GM23338 (cell line): ENCODE measurements at regions not wholly inside any gene's neighbourhood (a gene's known extent, or its start where the extent isn't known, plus 50 kb on each side); places are given as distances from the start of the nearest gene placed in this dataset.

Source experiments
- ATAC-seq: fragments of 200-7000 bp; cut with Tn5 transposase; 3 replicates; pipeline ENCODE4 v1.9.1; 2020
- DNase-seq: peaks from one replicate; pipeline ENCODE4 v3.0.0-alpha.2; 2015; ENCODE audit warnings: low spot score
- H2AFZ ChIP-seq: fragments of 200-600 bp; sonication (generic); 2 replicates; pipeline ENCODE4 v1.8.0; 2016; ENCODE audit warnings: antibody characterized with exemption, mild to moderate bottlenecking, moderate library complexity
- H3F3A ChIP-seq: fragments of 200-600 bp; sonication (generic); replicated peaks from 2 replicates; pipeline ENCODE4 v1.8.0; 2017; ENCODE audit warnings: antibody characterized with exemption, mixed run types, low read depth
- H3K27ac ChIP-seq: fragments of 200-600 bp; sonication (generic); 2 replicates; pipeline ENCODE4 v1.6.1; 2016; ENCODE audit warnings: low read depth
- H3K27me3 ChIP-seq: fragments of 200-600 bp; sonication (generic); 2 replicates; pipeline ENCODE4 v1.8.0; 2016; ENCODE audit warnings: mild to moderate bottlenecking, mixed run types, moderate library complexity; ENCODE audit not compliant: insufficient read depth
- H3K36me3 ChIP-seq: fragments of 200-600 bp; sonication (generic); 2 replicates; pipeline ENCODE4 v1.8.0; 2016; ENCODE audit warnings: mild to moderate bottlenecking; ENCODE audit not compliant: insufficient read depth
- H3K4me1 ChIP-seq: fragments of 200-600 bp; sonication (generic); 2 replicates; pipeline ENCODE4 v1.8.0; 2016; ENCODE audit warnings: mild to moderate bottlenecking, moderate library complexity; ENCODE audit not compliant: insufficient read depth
- H3K4me2 ChIP-seq: fragments of 200-600 bp; sonication (generic); 2 replicates; pipeline ENCODE4 v1.7.1; 2017; ENCODE audit warnings: mixed run types
- H3K4me3 ChIP-seq: fragments of 200-600 bp; sonication (generic); 2 replicates; pipeline ENCODE4 v1.6.1; 2016; ENCODE audit warnings: mixed run types
- H3K79me2 ChIP-seq: fragments of 200-600 bp; sonication (generic); replicated peaks from 2 replicates; pipeline ENCODE4 v1.8.0; 2017; ENCODE audit warnings: mild to moderate bottlenecking; ENCODE audit not compliant: insufficient read depth
- H3K9me2 ChIP-seq: fragments of 200-600 bp; sonication (generic); 2 replicates; pipeline ENCODE4 v1.8.0; 2017; ENCODE audit not compliant: insufficient read depth
- H4K20me1 ChIP-seq: fragments of 200-600 bp; sonication (generic); replicated peaks from 2 replicates; pipeline ENCODE4 v1.8.0; 2017; ENCODE audit warnings: mild to moderate bottlenecking; ENCODE audit not compliant: insufficient read depth
- H3K27ac Mint-ChIP-seq: 2 replicates; pipeline ENCODE4 v1.8.0; 2020; ENCODE audit warnings: inconsistent platforms, mild to moderate bottlenecking, moderate library complexity, mixed read lengths
- H3K27me3 Mint-ChIP-seq: 3 replicates; pipeline ENCODE4 v1.8.0; 2022; ENCODE audit warnings: low read depth, mild to moderate bottlenecking, moderate library complexity, mixed read lengths, inconsistent platforms; ENCODE audit not compliant: insufficient read depth, poor library complexity
- H3K36me3 Mint-ChIP-seq: 3 replicates; pipeline ENCODE4 v1.8.0; 2021; ENCODE audit warnings: low read depth, mild to moderate bottlenecking, inconsistent platforms, moderate library complexity, mixed read lengths
- H3K4me1 Mint-ChIP-seq: 3 replicates; pipeline ENCODE4 v1.8.0; 2020; ENCODE audit warnings: mild to moderate bottlenecking, inconsistent platforms, mixed read lengths
- H3K4me3 Mint-ChIP-seq: 3 replicates; pipeline ENCODE4 v1.8.0; 2021; ENCODE audit warnings: moderate library complexity, mild to moderate bottlenecking, inconsistent platforms, mixed read lengths
- H3K9me3 Mint-ChIP-seq: 3 replicates; pipeline ENCODE4 v1.8.0; 2020; ENCODE audit warnings: moderate library complexity, mild to moderate bottlenecking, inconsistent platforms, mixed read lengths
- CREB1 ChIP-seq: fragments of 250-450 bp; sonication (Bioruptor Pico); IDR thresholded peaks from 2 replicates; pipeline ENCODE4 v1.5.0; 2020; ENCODE audit warnings: low read depth, mild to moderate bottlenecking, moderate library complexity
- CTCF ChIP-seq, 2 experiments: fragments of 200-600 bp in 1 of 2; sonication (generic) in 1 of 2; conservative IDR thresholded peaks; 2 replicates each; pipeline versions ENCODE4 v1.5.1 to v1.6.1; 2016 to 2017; ENCODE audit warnings: antibody characterized with exemption in 2 of 2, low read depth in 2 of 2, mild to moderate bottlenecking in 2 of 2, moderate library complexity in 1 of 2
- ETS1 ChIP-seq: IDR thresholded peaks from 2 replicates; pipeline ENCODE4 v1.6.1; 2016; ENCODE audit warnings: antibody characterized with exemption
- EZH2phosphoT487 ChIP-seq: fragments of 200-600 bp; sonication (generic); IDR thresholded peaks from one replicate; pipeline ENCODE4 v1.8.1; 2018; ENCODE audit warnings: antibody characterized with exemption; ENCODE audit not compliant: unreplicated experiment
- JUNB ChIP-seq: IDR thresholded peaks from one replicate; pipeline ENCODE4 v1.6.1; 2016; ENCODE audit warnings: antibody characterized with exemption; ENCODE audit not compliant: unreplicated experiment
- NANOG ChIP-seq: IDR thresholded peaks from 2 replicates; pipeline ENCODE4 v1.6.1; 2016; ENCODE audit warnings: antibody characterized with exemption, borderline replicate concordance
- POLR2AphosphoS5 ChIP-seq: IDR thresholded peaks from 2 replicates; pipeline ENCODE4 v1.6.1; 2016; ENCODE audit warnings: antibody characterized with exemption, low read depth
- ZNF331 ChIP-seq: fragments of 250-450 bp; sonication (Bioruptor Pico); IDR thresholded peaks from 2 replicates; pipeline ENCODE4 v1.5.0; 2020; ENCODE audit warnings: low read depth, mild to moderate bottlenecking, moderate library complexity
- TF ChIP-seq, protein P1 (sequence below): fragments of 250-450 bp; sonication (Bioruptor Pico); IDR thresholded peaks from 2 replicates; pipeline ENCODE4 v1.5.0; 2020; ENCODE audit warnings: mild to moderate bottlenecking, moderate library complexity

- TF ChIP-seq POLR2AphosphoS5 = no peak
- no peak for TF ChIP-seq CTCF (conservative IDR thresholded peaks at IDR 0.05; ENCODE audit: low read depth in 2 of 2)
- Histone ChIP-seq H3K27ac (no peak overlapping the region), H3K4me2 (no peak overlapping the region), H3K27me3 (no peaks in the 10 kb centered on the region), H2AFZ (no peak overlapping the region), H3K79me2 (no peaks in the 10 kb centered on the region), H3K4me1 (no peaks in the 10 kb centered on the region), H3K9me2 (peaks cover 6% of the 10 kb centered on the region; the same call in 1 of the 2 replicates), H3K4me3 (no peak overlapping the region), H4K20me1 (no peaks in the 10 kb centered on the region), H3K36me3 (no peaks in the 10 kb centered on the region), H3F3A (no peaks in the 10 kb centered on the region)
- DNase-seq = no peak
- H3K4me1 Mint-ChIP-seq = peaks cover 11% of the 10 kb centered on the region; the same call in 2 of the 3 replicates
- H3K9me3 Mint-ChIP-seq = no peaks in the 10 kb centered on the region
- no peak overlapping the region for H3K27ac Mint-ChIP-seq
- H3K36me3 Mint-ChIP-seq = no peaks in the 10 kb centered on the region
- no peak for ATAC-seq
- no peak overlapping the region for H3K4me3 Mint-ChIP-seq
- no peaks in the 10 kb centered on the region for H3K27me3 Mint-ChIP-seq
Observed at GRCh38 chr3:73753985-73754384, 129.2 kb upstream of the PDZRN3 start.

- no peaks in the 10 kb centered on the region for H3F3A ChIP-seq
- no peak overlapping the region for H3K27ac Mint-ChIP-seq
- no peaks in the 10 kb centered on the region; the same call in 1 of the 2 replicates for H3K9me2 ChIP-seq
- H3K4me1 ChIP-seq = no peaks in the 10 kb centered on the region
- H3K4me1 Mint-ChIP-seq = peaks cover 8% of the 10 kb centered on the region; the same call in 1 of the 3 replicates
- no peaks in the 10 kb centered on the region for H3K9me3 Mint-ChIP-seq
- H3K36me3 Mint-ChIP-seq = no peaks in the 10 kb centered on the region
- no peaks in the 10 kb centered on the region for H3K36me3 ChIP-seq
- TF ChIP-seq ZNF331 (CRISPR knock-in tag) (no peak), ETS1 (no peak), NANOG (no peak)
- H3K27me3 ChIP-seq = no peaks in the 10 kb centered on the region
- H4K20me1 ChIP-seq = no peaks in the 10 kb centered on the region
- H3K79me2 ChIP-seq = no peaks in the 10 kb centered on the region
- H3K27ac ChIP-seq = no peak overlapping the region
- no peak overlapping the region for H3K4me2 ChIP-seq
- ATAC-seq (no peak), DNase-seq (no peak)
- H2AFZ ChIP-seq = no peak overlapping the region
- no peaks in the 10 kb centered on the region for H3K27me3 Mint-ChIP-seq
- H3K4me3 Mint-ChIP-seq = no peak overlapping the region
- no peak overlapping the region for H3K4me3 ChIP-seq
Observed at GRCh38 chr3:73752338-73752737, 127.6 kb upstream of the PDZRN3 start.

- Mint-ChIP-seq H3K4me1 (peaks cover 5% of the 10 kb centered on the region; the same call in 1 of the 3 replicates), H3K27ac (no peak overlapping the region), H3K27me3 (no peaks in the 10 kb centered on the region), H3K36me3 (no peaks in the 10 kb centered on the region), H3K9me3 (no peaks in the 10 kb centered on the region), H3K4me3 (no peak overlapping the region)
- H3K9me2 ChIP-seq = 0 out of 2 replicates have a peak, but pooled peaks cover 7% of the 10 kb centered on the region
- H2AFZ ChIP-seq = peak overlapping the region; percentile 80; the same call in 1 of the 2 replicates
- H3K4me2 ChIP-seq = no peak overlapping the region
- H3K4me3 ChIP-seq = no peak overlapping the region
- DNase-seq (no peak), ATAC-seq (no peak)
- no peaks in the 10 kb centered on the region for H3K79me2 ChIP-seq
- H4K20me1 ChIP-seq = no peaks in the 10 kb centered on the region
- H3K27me3 ChIP-seq = no peaks in the 10 kb centered on the region
- no peaks in the 10 kb centered on the region for H3K4me1 ChIP-seq
- H3K27ac ChIP-seq = no peak overlapping the region
- H3F3A ChIP-seq = no peaks in the 10 kb centered on the region
- no peaks in the 10 kb centered on the region for H3K36me3 ChIP-seq
- TF ChIP-seq EZH2phosphoT487 = no peak
- TF ChIP-seq, protein P1, sequence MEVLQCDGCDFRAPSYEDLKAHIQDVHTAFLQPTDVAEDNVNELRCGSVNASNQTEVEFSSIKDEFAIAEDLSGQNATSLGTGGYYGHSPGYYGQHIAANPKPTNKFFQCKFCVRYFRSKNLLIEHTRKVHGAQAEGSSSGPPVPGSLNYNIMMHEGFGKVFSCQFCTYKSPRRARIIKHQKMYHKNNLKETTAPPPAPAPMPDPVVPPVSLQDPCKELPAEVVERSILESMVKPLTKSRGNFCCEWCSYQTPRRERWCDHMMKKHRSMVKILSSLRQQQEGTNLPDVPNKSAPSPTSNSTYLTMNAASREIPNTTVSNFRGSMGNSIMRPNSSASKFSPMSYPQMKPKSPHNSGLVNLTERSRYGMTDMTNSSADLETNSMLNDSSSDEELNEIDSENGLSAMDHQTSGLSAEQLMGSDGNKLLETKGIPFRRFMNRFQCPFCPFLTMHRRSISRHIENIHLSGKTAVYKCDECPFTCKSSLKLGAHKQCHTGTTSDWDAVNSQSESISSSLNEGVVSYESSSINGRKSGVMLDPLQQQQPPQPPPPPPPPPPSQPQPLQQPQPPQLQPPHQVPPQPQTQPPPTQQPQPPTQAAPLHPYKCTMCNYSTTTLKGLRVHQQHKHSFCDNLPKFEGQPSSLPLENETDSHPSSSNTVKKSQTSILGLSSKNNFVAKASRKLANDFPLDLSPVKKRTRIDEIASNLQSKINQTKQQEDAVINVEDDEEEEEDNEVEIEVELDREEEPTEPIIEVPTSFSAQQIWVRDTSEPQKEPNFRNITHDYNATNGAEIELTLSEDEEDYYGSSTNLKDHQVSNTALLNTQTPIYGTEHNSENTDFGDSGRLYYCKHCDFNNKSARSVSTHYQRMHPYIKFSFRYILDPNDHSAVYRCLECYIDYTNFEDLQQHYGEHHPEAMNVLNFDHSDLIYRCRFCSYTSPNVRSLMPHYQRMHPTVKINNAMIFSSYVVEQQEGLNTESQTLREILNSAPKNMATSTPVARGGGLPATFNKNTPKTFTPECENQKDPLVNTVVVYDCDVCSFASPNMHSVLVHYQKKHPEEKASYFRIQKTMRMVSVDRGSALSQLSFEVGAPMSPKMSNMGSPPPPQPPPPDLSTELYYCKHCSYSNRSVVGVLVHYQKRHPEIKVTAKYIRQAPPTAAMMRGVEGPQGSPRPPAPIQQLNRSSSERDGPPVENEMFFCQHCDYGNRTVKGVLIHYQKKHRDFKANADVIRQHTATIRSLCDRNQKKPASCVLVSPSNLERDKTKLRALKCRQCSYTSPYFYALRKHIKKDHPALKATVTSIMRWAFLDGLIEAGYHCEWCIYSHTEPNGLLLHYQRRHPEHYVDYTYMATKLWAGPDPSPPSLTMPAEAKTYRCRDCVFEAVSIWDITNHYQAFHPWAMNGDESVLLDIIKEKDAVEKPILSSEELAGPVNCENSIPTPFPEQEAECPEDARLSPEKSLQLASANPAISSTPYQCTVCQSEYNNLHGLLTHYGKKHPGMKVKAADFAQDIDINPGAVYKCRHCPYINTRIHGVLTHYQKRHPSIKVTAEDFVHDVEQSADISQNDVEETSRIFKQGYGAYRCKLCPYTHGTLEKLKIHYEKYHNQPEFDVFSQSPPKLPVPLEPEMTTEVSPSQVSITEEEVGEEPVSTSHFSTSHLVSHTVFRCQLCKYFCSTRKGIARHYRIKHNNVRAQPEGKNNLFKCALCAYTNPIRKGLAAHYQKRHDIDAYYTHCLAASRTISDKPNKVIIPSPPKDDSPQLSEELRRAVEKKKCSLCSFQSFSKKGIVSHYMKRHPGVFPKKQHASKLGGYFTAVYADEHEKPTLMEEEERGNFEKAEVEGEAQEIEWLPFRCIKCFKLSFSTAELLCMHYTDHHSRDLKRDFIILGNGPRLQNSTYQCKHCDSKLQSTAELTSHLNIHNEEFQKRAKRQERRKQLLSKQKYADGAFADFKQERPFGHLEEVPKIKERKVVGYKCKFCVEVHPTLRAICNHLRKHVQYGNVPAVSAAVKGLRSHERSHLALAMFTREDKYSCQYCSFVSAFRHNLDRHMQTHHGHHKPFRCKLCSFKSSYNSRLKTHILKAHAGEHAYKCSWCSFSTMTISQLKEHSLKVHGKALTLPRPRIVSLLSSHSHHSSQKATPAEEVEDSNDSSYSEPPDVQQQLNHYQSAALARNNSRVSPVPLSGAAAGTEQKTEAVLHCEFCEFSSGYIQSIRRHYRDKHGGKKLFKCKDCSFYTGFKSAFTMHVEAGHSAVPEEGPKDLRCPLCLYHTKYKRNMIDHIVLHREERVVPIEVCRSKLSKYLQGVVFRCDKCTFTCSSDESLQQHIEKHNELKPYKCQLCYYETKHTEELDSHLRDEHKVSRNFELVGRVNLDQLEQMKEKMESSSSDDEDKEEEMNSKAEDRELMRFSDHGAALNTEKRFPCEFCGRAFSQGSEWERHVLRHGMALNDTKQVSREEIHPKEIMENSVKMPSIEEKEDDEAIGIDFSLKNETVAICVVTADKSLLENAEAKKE (CRISPR knock-in tag) = no peak
- no peak for TF ChIP-seq POLR2AphosphoS5
- TF ChIP-seq CREB1 = no peak
- TF ChIP-seq JUNB = no peak
Observed at GRCh38 chr3:73746623-73747022, 121.9 kb upstream of the PDZRN3 start.
